ENCODE measurements at regions not wholly inside any gene's neighbourhood (a gene's known extent, or its start where the extent isn't known, plus 50 kb on each side); places are given as distances from the start of the nearest gene placed in this dataset.

- DNase-seq (ENCODE audit: extremely low read depth in 1 of 11, low read depth in 9 of 11, low spot score in 4 of 11), result no peak
Observed at GRCh38 chr17:77675816-77676215, 282.7 kb upstream of the TNRC6C start.

GRCh38 chr17:77676237-77676661 lies 282.3 kb upstream of the TNRC6C start:
- DNase-seq (ENCODE audit: extremely low read depth in 1 of 11, low read depth in 9 of 11, low spot score in 4 of 11), result peak in 2 of 11 donors; percentile 12 to 36

GRCh38 chr17:77677211-77677610 lies 281.3 kb upstream of the TNRC6C start:
- DNase-seq (ENCODE audit: extremely low read depth in 1 of 11, low read depth in 9 of 11, low spot score in 4 of 11), result peak in 1 of 11 donors; percentile 40

- DNase-seq (ENCODE audit: extremely low read depth in 1 of 11, low read depth in 9 of 11, low spot score in 4 of 11), result no peak
Observed at GRCh38 chr17:77677630-77678029, 280.9 kb upstream of the TNRC6C start.

GRCh38 chr17:77679589-77679988 lies 278.9 kb upstream of the TNRC6C start:
- no peak for DNase-seq (ENCODE audit: extremely low read depth in 1 of 11, low read depth in 9 of 11, low spot score in 4 of 11)

- DNase-seq (ENCODE audit: extremely low read depth in 1 of 11, low read depth in 9 of 11, low spot score in 4 of 11), result peak in 1 of 11 donors; percentile 24
Observed at GRCh38 chr17:77681861-77682260, 276.6 kb upstream of the TNRC6C start.

GRCh38 chr17:77684803-77685798 lies 273.4 kb upstream of the TNRC6C start:
- no peak for DNase-seq (ENCODE audit: extremely low read depth in 1 of 11, low read depth in 9 of 11, low spot score in 4 of 11)

- DNase-seq (ENCODE audit: extremely low read depth in 1 of 11, low read depth in 9 of 11, low spot score in 4 of 11), result no peak
Observed at GRCh38 chr17:77685881-77686486, 272.5 kb upstream of the TNRC6C start.

GRCh38 chr17:77686903-77687302 lies 271.6 kb upstream of the TNRC6C start:
- no peak for DNase-seq (ENCODE audit: extremely low read depth in 1 of 11, low read depth in 9 of 11, low spot score in 4 of 11)

GRCh38 chr17:77687417-77687816 lies 271.1 kb upstream of the TNRC6C start:
- DNase-seq (ENCODE audit: extremely low read depth in 1 of 11, low read depth in 9 of 11, low spot score in 4 of 11), result no peak

GRCh38 chr17:77687921-77688320 lies 270.6 kb upstream of the TNRC6C start:
- no peak for DNase-seq (ENCODE audit: extremely low read depth in 1 of 11, low read depth in 9 of 11, low spot score in 4 of 11)

- DNase-seq (ENCODE audit: extremely low read depth in 1 of 11, low read depth in 9 of 11, low spot score in 4 of 11), result no peak
Observed at GRCh38 chr17:77688369-77688768, 270.1 kb upstream of the TNRC6C start.

GRCh38 chr17:77690271-77691161 lies 268.0 kb upstream of the TNRC6C start:
- DNase-seq (ENCODE audit: extremely low read depth in 1 of 11, low read depth in 9 of 11, low spot score in 4 of 11), result peak in 2 of 11 donors; percentile 52 to 62

- no peak for DNase-seq (ENCODE audit: extremely low read depth in 1 of 11, low read depth in 9 of 11, low spot score in 4 of 11)
Observed at GRCh38 chr17:77691216-77692085, 267.1 kb upstream of the TNRC6C start.

GRCh38 chr17:77692571-77693161 lies 265.8 kb upstream of the TNRC6C start:
- peak in 2 of 11 donors; percentile 25 to 43 for DNase-seq (ENCODE audit: extremely low read depth in 1 of 11, low read depth in 9 of 11, low spot score in 4 of 11)

- no peak for DNase-seq (ENCODE audit: extremely low read depth in 1 of 11, low read depth in 9 of 11, low spot score in 4 of 11)
Observed at GRCh38 chr17:77693301-77693700, 265.2 kb upstream of the TNRC6C start.

- no peak for DNase-seq (ENCODE audit: extremely low read depth in 1 of 11, low read depth in 9 of 11, low spot score in 4 of 11)
Observed at GRCh38 chr17:77693776-77694175, 264.7 kb upstream of the TNRC6C start.

Data from renal cortex interstitium (tissue), 11 donors.